ENCODE measurements at regions not wholly inside any gene's neighbourhood (a gene's known extent, or its start where the extent isn't known, plus 50 kb on each side); places are given as distances from the start of the nearest gene placed in this dataset.

GRCh38 chr9:93859431-93860215, 95.5 kb downstream of the BARX1 start:
- Histone ChIP-seq H3K79me2 (ENCODE audit: control insufficient read depth, insufficient read depth, low read length) (no peaks in the 10 kb centered on the region), H3K4me1 (ENCODE audit: control insufficient read depth, extremely low read depth, insufficient read depth, low read length) (no peaks in the 10 kb centered on the region), H3K9ac (ENCODE audit: insufficient read depth, low read length) (no peak overlapping the region), H3K4me3 (replicated peaks in 1 of 4; ENCODE audit: control extremely low read depth in 1 of 4, insufficient read depth in 1 of 4, low read depth in 3 of 4, low read length in 4 of 4) (no peak overlapping the region), H3K27me3 (ENCODE audit: control insufficient read depth, insufficient read depth, low read length) (peaks cover 4% of the 10 kb centered on the region), H3K36me3 (ENCODE audit: control insufficient read depth, insufficient read depth, low read length) (no peaks in the 10 kb centered on the region), H2AFZ (ENCODE audit: low read length) (no peak overlapping the region), H3K27ac (ENCODE audit: insufficient read depth, low read length) (no peak overlapping the region), H3K4me2 (ENCODE audit: extremely low read depth, insufficient read depth, low read length) (no peak overlapping the region), H4K20me1 (ENCODE audit: control insufficient read depth, extremely low read depth, insufficient read depth, low read length) (no peaks in the 10 kb centered on the region), H3K9me3 (ENCODE audit: control insufficient read depth, insufficient read depth, low read depth, low read length) (no peaks in the 10 kb centered on the region)
- TF ChIP-seq, protein P1, sequence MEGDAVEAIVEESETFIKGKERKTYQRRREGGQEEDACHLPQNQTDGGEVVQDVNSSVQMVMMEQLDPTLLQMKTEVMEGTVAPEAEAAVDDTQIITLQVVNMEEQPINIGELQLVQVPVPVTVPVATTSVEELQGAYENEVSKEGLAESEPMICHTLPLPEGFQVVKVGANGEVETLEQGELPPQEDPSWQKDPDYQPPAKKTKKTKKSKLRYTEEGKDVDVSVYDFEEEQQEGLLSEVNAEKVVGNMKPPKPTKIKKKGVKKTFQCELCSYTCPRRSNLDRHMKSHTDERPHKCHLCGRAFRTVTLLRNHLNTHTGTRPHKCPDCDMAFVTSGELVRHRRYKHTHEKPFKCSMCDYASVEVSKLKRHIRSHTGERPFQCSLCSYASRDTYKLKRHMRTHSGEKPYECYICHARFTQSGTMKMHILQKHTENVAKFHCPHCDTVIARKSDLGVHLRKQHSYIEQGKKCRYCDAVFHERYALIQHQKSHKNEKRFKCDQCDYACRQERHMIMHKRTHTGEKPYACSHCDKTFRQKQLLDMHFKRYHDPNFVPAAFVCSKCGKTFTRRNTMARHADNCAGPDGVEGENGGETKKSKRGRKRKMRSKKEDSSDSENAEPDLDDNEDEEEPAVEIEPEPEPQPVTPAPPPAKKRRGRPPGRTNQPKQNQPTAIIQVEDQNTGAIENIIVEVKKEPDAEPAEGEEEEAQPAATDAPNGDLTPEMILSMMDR (conservative IDR thresholded peaks at IDR 0.05 in 1 of 2, IDR thresholded peaks at IDR 0.05 in 1 of 2; ENCODE audit: low read depth in 1 of 2, low read length in 2 of 2) = no peak
- TF ChIP-seq EZH2 (IDR thresholded peaks at IDR 0.05; ENCODE audit: low read length, missing control alignments) = no peak
- DNase-seq (ENCODE audit: low read depth in 2 of 2) = no peak

GRCh38 chr9:93857528-93857927, 97.6 kb downstream of the BARX1 start:
- Histone ChIP-seq H3K79me2 (ENCODE audit: control insufficient read depth, insufficient read depth, low read length) (no peaks in the 10 kb centered on the region), H3K27me3 (ENCODE audit: control insufficient read depth, insufficient read depth, low read length) (peaks cover 4% of the 10 kb centered on the region), H3K27ac (ENCODE audit: insufficient read depth, low read length) (no peak overlapping the region), H3K9ac (ENCODE audit: insufficient read depth, low read length) (no peak overlapping the region), H3K4me3 (replicated peaks in 1 of 4; ENCODE audit: control extremely low read depth in 1 of 4, insufficient read depth in 1 of 4, low read depth in 3 of 4, low read length in 4 of 4) (no peak overlapping the region), H3K4me2 (ENCODE audit: extremely low read depth, insufficient read depth, low read length) (no peak overlapping the region), H2AFZ (ENCODE audit: low read length) (no peak overlapping the region), H3K4me1 (ENCODE audit: control insufficient read depth, extremely low read depth, insufficient read depth, low read length) (no peaks in the 10 kb centered on the region), H4K20me1 (ENCODE audit: control insufficient read depth, extremely low read depth, insufficient read depth, low read length) (no peaks in the 10 kb centered on the region), H3K36me3 (ENCODE audit: control insufficient read depth, insufficient read depth, low read length) (no peaks in the 10 kb centered on the region), H3K9me3 (ENCODE audit: control insufficient read depth, insufficient read depth, low read depth, low read length) (no peaks in the 10 kb centered on the region)
- no peak for TF ChIP-seq EZH2 (IDR thresholded peaks at IDR 0.05; ENCODE audit: low read length, missing control alignments)
- TF ChIP-seq, protein P1 (conservative IDR thresholded peaks at IDR 0.05 in 1 of 2, IDR thresholded peaks at IDR 0.05 in 1 of 2; ENCODE audit: low read depth in 1 of 2, low read length in 2 of 2) = no peak
- DNase-seq (ENCODE audit: low read depth in 2 of 2) = no peak

DNA sequence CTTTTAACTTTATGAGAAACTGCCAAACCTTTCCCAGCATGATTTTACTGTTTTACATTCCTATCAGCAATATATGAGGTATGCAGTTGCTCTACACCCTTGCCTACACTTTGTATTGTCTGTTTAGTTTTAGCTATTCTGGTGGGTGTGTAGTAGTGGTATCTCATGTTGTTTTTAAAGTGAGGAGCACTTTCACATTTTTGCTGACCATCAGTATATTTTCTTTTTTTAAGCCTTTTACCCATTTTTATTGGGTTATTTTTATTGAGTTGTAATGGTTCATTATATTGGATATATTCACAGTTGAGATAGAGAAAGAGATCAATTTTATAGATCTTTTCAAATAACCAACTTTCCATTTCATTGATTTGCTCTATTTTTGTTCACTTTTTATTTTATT, 102.4 kb downstream of the BARX1 start:
- no peaks in the 10 kb centered on the region for H4K20me1 ChIP-seq (ENCODE audit: control insufficient read depth, extremely low read depth, insufficient read depth, low read length)
- TF ChIP-seq EZH2 (IDR thresholded peaks at IDR 0.05; ENCODE audit: low read length, missing control alignments) = no peak
- TF ChIP-seq, protein P1 (conservative IDR thresholded peaks at IDR 0.05 in 1 of 2, IDR thresholded peaks at IDR 0.05 in 1 of 2; ENCODE audit: low read depth in 1 of 2, low read length in 2 of 2) = no peak
- no peak overlapping the region for H3K9ac ChIP-seq (ENCODE audit: insufficient read depth, low read length)
- H3K4me2 ChIP-seq (ENCODE audit: extremely low read depth, insufficient read depth, low read length) = no peak overlapping the region
- H3K36me3 ChIP-seq (ENCODE audit: control insufficient read depth, insufficient read depth, low read length) = no peaks in the 10 kb centered on the region
- H3K4me3 ChIP-seq (replicated peaks in 1 of 4; ENCODE audit: control extremely low read depth in 1 of 4, insufficient read depth in 1 of 4, low read depth in 3 of 4, low read length in 4 of 4) = no peak overlapping the region
- H3K27ac ChIP-seq (ENCODE audit: insufficient read depth, low read length) = no peak overlapping the region
- no peaks in the 10 kb centered on the region for H3K4me1 ChIP-seq (ENCODE audit: control insufficient read depth, extremely low read depth, insufficient read depth, low read length)
- DNase-seq (ENCODE audit: low read depth in 2 of 2) = no peak
- no peak overlapping the region for H2AFZ ChIP-seq (ENCODE audit: low read length)
- no peaks in the 10 kb centered on the region for H3K27me3 ChIP-seq (ENCODE audit: control insufficient read depth, insufficient read depth, low read length)
- H3K79me2 ChIP-seq (ENCODE audit: control insufficient read depth, insufficient read depth, low read length) = no peaks in the 10 kb centered on the region
- no peaks in the 10 kb centered on the region for H3K9me3 ChIP-seq (ENCODE audit: control insufficient read depth, insufficient read depth, low read depth, low read length)
